SU-DHL-6 (cell line): ENCODE measurements at regions not wholly inside any gene's neighbourhood (a gene's known extent, or its start where the extent isn't known, plus 50 kb on each side); places are given as distances from the start of the nearest gene placed in this dataset.

Source experiments
- CTCF ChIP-seq: fragments of 200-600 bp; sonication (generic); IDR thresholded peaks from one replicate; pipeline ENCODE4 v1.5.1; 2017; ENCODE audit warnings: antibody characterized with exemption, mild to moderate bottlenecking, low read length, moderate library complexity; ENCODE audit not compliant: insufficient read depth, poor library complexity, severe bottlenecking
- EZH2phosphoT487 ChIP-seq: fragments of 200-600 bp; sonication (generic), shearing (Covaris generic); conservative IDR thresholded peaks from 2 replicates; pipeline ENCODE4 v1.6.1; 2018; ENCODE audit warnings: mild to moderate bottlenecking, antibody characterized with exemption, low read length, moderate library complexity, mixed read lengths

DNA sequence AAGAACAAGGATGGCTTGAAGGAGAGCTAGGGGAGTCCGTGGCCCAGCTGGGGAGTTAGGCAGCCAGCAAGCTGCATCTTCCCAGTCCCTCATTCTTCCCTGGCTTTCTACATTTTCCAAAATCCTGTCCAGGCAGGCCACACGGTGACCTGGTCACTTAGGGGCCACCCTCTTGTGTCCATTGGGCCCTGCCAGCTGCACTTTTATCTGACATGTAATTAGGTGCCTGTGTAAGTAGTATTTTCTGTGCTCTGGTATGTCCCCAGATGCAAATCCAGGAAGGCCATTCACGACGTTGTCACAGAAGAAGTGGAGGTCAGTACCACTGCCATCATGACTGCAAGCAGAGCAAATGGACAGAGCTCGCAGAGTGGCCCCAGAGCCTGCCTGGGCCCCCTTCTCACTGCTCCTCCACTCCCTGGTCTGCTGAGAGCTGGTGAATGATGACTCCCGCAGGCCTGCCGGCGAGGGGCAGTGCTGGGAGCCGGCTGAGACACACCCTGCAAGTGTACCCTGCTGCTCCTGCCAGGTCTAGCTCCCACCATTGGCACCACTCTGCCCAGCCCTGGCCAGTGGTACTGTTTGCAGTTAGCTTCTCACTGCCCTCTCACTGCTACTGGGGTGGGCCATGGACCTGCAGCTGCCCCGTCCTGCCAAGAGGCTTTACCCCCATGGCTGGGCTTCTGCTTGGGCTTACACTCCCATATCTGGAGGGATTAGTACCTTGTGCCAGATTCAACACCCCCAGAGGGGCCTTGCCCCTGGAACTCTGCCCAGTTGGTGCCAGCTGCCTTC lies 98.2 kb downstream of the GLRX3 start:
- TF ChIP-seq EZH2phosphoT487 (no peak), CTCF (no peak)
